NCI-H2107 treated with DMSO at 0.1 percent for 48 hours (cell line): ENCODE measurements at regions not wholly inside any gene's neighbourhood (a gene's known extent, or its start where the extent isn't known, plus 50 kb on each side); places are given as distances from the start of the nearest gene placed in this dataset.

Experiments
- DNase-seq: peaks from one replicate; lab custom pipeline; 2025; ENCODE audit not compliant: unreplicated experiment; lab: John Stamatoyannopoulos, UW

GRCh38 chr1:29747196-29747595 is 510.9 kb downstream of the PTPRU start:
- no peak for DNase-seq

GRCh38 chr1:29746076-29746665 is 509.8 kb downstream of the PTPRU start:
- DNase-seq: no peak

- no peak for DNase-seq
These were observed 508.6 kb downstream of the PTPRU start for GRCh38 chr1:29744684-29745490.

- no peak for DNase-seq
These were observed 507.6 kb downstream of the PTPRU start for GRCh38 chr1:29743931-29744330.

GRCh38 chr1:29743264-29743663 is 506.9 kb downstream of the PTPRU start:
- DNase-seq: no peak

GRCh38 chr1:29739176-29739575 is 502.9 kb downstream of the PTPRU start:
- DNase-seq: no peak

- no peak for DNase-seq
These were observed 500.4 kb downstream of the PTPRU start for GRCh38 chr1:29736582-29737188.

- DNase-seq: no peak
These were observed 496.1 kb downstream of the PTPRU start for GRCh38 chr1:29732453-29732852.

- no peak for DNase-seq
These were observed 494.3 kb downstream of the PTPRU start for GRCh38 chr1:29730623-29731022.

- no peak for DNase-seq
These were observed 493.0 kb downstream of the PTPRU start for GRCh38 chr1:29729281-29729680.

GRCh38 chr1:29728703-29729102 is 492.4 kb downstream of the PTPRU start:
- DNase-seq: no peak

- DNase-seq: no peak
These were observed 488.9 kb downstream of the PTPRU start for GRCh38 chr1:29725262-29725661.

- DNase-seq: no peak
These were observed 486.3 kb downstream of the PTPRU start for GRCh38 chr1:29722598-29722997.

GRCh38 chr1:29719253-29719652 is 482.9 kb downstream of the PTPRU start:
- no peak for DNase-seq

- DNase-seq: no peak
These were observed 482.5 kb downstream of the PTPRU start for GRCh38 chr1:29718791-29719190.

- no peak for DNase-seq
These were observed 480.0 kb downstream of the PTPRU start for GRCh38 chr1:29716306-29716705.

- no peak for DNase-seq
These were observed 477.5 kb downstream of the PTPRU start for GRCh38 chr1:29713857-29714256.

GRCh38 chr1:29712801-29713200 is 476.5 kb downstream of the PTPRU start:
- no peak for DNase-seq

GRCh38 chr1:29712284-29712651 is 475.9 kb downstream of the PTPRU start:
- DNase-seq: no peak

GRCh38 chr1:29711582-29712283 is 475.4 kb downstream of the PTPRU start:
- no peak for DNase-seq

GRCh38 chr1:29709704-29710280 is 473.5 kb downstream of the PTPRU start:
- peak; percentile 80 for DNase-seq
